A673 (cell line): ENCODE measurements at regions not wholly inside any gene's neighbourhood (a gene's known extent, or its start where the extent isn't known, plus 50 kb on each side); places are given as distances from the start of the nearest gene placed in this dataset.

ENCODE experiments used
- EZH2 ChIP-seq: fragments of 200-600 bp; sonication (generic); IDR thresholded peaks from 2 replicates; pipeline ENCODE4 v1.6.1; 2017; ENCODE audit warnings: borderline replicate concordance, low read depth, mild to moderate bottlenecking, mixed read lengths, antibody characterized with exemption, low read length; ENCODE audit not compliant: poor library complexity, severe bottlenecking
- TF ChIP-seq, protein P1 (sequence below): fragments of 300-800, 200-600 bp; sonication (generic); conservative IDR thresholded peaks from 2 replicates; pipeline ENCODE4 v1.5.1; 2017; ENCODE audit warnings: low read depth, mild to moderate bottlenecking, antibody characterized with exemption, low read length, moderate library complexity, mixed read lengths

GRCh38 chr2:196338440-196338839 lies 167.1 kb upstream of the STK17B start:
- TF ChIP-seq, protein P1, sequence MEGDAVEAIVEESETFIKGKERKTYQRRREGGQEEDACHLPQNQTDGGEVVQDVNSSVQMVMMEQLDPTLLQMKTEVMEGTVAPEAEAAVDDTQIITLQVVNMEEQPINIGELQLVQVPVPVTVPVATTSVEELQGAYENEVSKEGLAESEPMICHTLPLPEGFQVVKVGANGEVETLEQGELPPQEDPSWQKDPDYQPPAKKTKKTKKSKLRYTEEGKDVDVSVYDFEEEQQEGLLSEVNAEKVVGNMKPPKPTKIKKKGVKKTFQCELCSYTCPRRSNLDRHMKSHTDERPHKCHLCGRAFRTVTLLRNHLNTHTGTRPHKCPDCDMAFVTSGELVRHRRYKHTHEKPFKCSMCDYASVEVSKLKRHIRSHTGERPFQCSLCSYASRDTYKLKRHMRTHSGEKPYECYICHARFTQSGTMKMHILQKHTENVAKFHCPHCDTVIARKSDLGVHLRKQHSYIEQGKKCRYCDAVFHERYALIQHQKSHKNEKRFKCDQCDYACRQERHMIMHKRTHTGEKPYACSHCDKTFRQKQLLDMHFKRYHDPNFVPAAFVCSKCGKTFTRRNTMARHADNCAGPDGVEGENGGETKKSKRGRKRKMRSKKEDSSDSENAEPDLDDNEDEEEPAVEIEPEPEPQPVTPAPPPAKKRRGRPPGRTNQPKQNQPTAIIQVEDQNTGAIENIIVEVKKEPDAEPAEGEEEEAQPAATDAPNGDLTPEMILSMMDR, result no peak
- TF ChIP-seq EZH2, result no peak
